Caco-2 (cell line): ENCODE measurements at regions not wholly inside any gene's neighbourhood (a gene's known extent, or its start where the extent isn't known, plus 50 kb on each side); places are given as distances from the start of the nearest gene placed in this dataset.
"Not testable (repeated sequence)": the region's sequence is repeated elsewhere in the genome, so short reads cannot be mapped to it uniquely, and the experiment has no call there.

ENCODE experiments used
- BruUV-seq: library from RNA; stranded (reverse); fragments of 400-500 nt; replicated peaks from 2 replicates; lab custom pipeline; 2021; lab: Mats Ljungman, UMichigan
- CTCF ChIA-PET: fragments of 300-600 bp; sonication (Branson Sonifier 250); formaldehyde crosslinking; loops from one replicate; lab custom pipeline; 2022; ENCODE audit warnings: antibody characterized with exemption; lab: Charles Lee
- POLR2A ChIA-PET: fragments of 300-600 bp; sonication (Branson Sonifier 250); formaldehyde crosslinking; loops from one replicate; lab custom pipeline; 2022; ENCODE audit warnings: antibody characterized with exemption; lab: Charles Lee
- DNase-seq, 2 experiments: peaks; one replicate each; pipeline versions ENCODE4 v3.0.0 to v3.0.0-alpha.2; 2020 to 2022
- H3K27me3 ChIP-seq: replicated peaks from 2 replicates; pipeline ENCODE4 v1.6.0; 2011; ENCODE audit warnings: low read length; ENCODE audit not compliant: control insufficient read depth, insufficient read depth
- H3K36me3 ChIP-seq: 2 replicates; pipeline ENCODE4 v1.5.1; 2011; ENCODE audit warnings: low read length; ENCODE audit not compliant: control insufficient read depth, insufficient read depth
- H3K4me1 ChIP-seq: fragments of 250-450 bp; sonication (Bioruptor Pico); 2 replicates; pipeline ENCODE4 v1.5.1; 2020; ENCODE audit warnings: mild to moderate bottlenecking
- H3K4me3 ChIP-seq: 2 replicates; pipeline ENCODE4 v1.5.1; 2011; ENCODE audit warnings: low read depth, mild to moderate bottlenecking, control low read depth, low read length
- H3K9me3 ChIP-seq: fragments of 250-450 bp; sonication (Bioruptor Pico); 2 replicates; pipeline ENCODE4 v1.5.1; 2020; ENCODE audit warnings: mild to moderate bottlenecking, moderate library complexity
- H3K27ac Mint-ChIP-seq: one replicate; pipeline ENCODE4 v1.8.0; 2022; ENCODE audit warnings: mixed read lengths; ENCODE audit not compliant: unreplicated experiment
- H3K27me3 Mint-ChIP-seq: one replicate; pipeline ENCODE4 v1.8.0; 2022; ENCODE audit warnings: mixed read lengths; ENCODE audit not compliant: insufficient read depth, unreplicated experiment
- H3K36me3 Mint-ChIP-seq: one replicate; pipeline ENCODE4 v1.8.0; 2022; ENCODE audit warnings: mild to moderate bottlenecking, mixed read lengths; ENCODE audit not compliant: insufficient read depth, unreplicated experiment
- H3K4me1 Mint-ChIP-seq: one replicate; pipeline ENCODE4 v1.8.0; 2022; ENCODE audit warnings: low read depth, mixed read lengths; ENCODE audit not compliant: unreplicated experiment
- H3K4me3 Mint-ChIP-seq: one replicate; pipeline ENCODE4 v1.8.0; 2022; ENCODE audit warnings: mild to moderate bottlenecking, moderate library complexity, mixed read lengths; ENCODE audit not compliant: unreplicated experiment
- H3K9me3 Mint-ChIP-seq: one replicate; pipeline ENCODE4 v1.8.0; 2022; ENCODE audit warnings: mixed read lengths; ENCODE audit not compliant: unreplicated experiment
- CTCF ChIP-seq, 2 experiments: fragments of 200-600 bp in 1 of 2; IDR thresholded peaks; 1 replicate in 1 of 2; 2 replicates in 1 of 2; pipeline versions ENCODE4 v1.5.1 to v1.8.0; 2011 to 2022; ENCODE audit warnings: antibody characterized with exemption in 1 of 2, control low read depth in 1 of 2, inconsistent platforms in 1 of 2, low read depth in 1 of 2, low read length in 1 of 2, mild to moderate bottlenecking in 1 of 2, moderate library complexity in 1 of 2; ENCODE audit not compliant: insufficient read depth in 1 of 2, severe bottlenecking in 1 of 2, unreplicated experiment in 1 of 2
- intact Hi-C: fragments of 100-400 bp; cut with micrococcal nuclease; formaldehyde crosslinking; loops from one replicate; pipeline ENCODE4 v1.10.0; 2022; ENCODE audit not compliant: unreplicated experiment

GRCh38 chr4:138439143-138439581 lies 197.0 kb upstream of the SLC7A11 start:
- Histone ChIP-seq H3K4me1 (no peaks in the 10 kb centered on the region), H3K36me3 (no peaks in the 10 kb centered on the region), H3K27me3 (no peaks in the 10 kb centered on the region), H3K9me3 (peaks cover 4% of the 10 kb centered on the region; the same call in 1 of the 2 replicates), H3K4me3 (no peak overlapping the region)
- H3K27me3 Mint-ChIP-seq: peaks cover 7% of the 10 kb centered on the region
- no peak for TF ChIP-seq CTCF (IDR thresholded peaks at IDR 0.05; ENCODE audit: insufficient read depth in 1 of 2, low read depth in 1 of 2, low read length in 1 of 2, severe bottlenecking in 1 of 2, unreplicated experiment in 1 of 2)
- peaks cover 7% of the 10 kb centered on the region for H3K9me3 Mint-ChIP-seq
- no peaks in the 10 kb centered on the region for H3K36me3 Mint-ChIP-seq
- CTCF ChIA-PET: no interaction called here
- no peak for DNase-seq
- H3K4me1 Mint-ChIP-seq: no peaks in the 10 kb centered on the region
- no peak overlapping the region for H3K4me3 Mint-ChIP-seq
- BruUV-seq: no TSS peak
- POLR2A ChIA-PET: no interaction called here
- intact Hi-C loops: no loop called here
- no peak overlapping the region for H3K27ac Mint-ChIP-seq

DNA sequence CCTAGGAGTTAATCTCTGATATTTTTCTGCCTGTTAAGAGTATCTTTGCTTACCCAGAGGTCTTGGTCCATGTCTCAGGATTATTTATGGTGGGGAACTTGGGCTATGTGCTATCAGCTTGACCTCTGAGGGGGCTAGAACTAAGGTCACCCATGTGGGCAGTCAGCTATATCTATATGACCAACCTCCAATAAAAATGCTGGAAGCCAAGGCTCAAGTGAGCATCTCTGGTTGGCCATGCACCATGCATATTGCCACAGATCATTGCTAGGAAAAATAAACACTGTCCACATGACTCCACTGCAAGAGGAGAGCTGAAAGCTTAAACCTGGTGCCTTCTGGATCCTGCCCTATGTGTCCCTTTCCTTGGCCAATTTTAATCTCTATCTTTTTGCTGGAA lies 196.5 kb upstream of the SLC7A11 start:
- intact Hi-C loops: no loop called here

DNA sequence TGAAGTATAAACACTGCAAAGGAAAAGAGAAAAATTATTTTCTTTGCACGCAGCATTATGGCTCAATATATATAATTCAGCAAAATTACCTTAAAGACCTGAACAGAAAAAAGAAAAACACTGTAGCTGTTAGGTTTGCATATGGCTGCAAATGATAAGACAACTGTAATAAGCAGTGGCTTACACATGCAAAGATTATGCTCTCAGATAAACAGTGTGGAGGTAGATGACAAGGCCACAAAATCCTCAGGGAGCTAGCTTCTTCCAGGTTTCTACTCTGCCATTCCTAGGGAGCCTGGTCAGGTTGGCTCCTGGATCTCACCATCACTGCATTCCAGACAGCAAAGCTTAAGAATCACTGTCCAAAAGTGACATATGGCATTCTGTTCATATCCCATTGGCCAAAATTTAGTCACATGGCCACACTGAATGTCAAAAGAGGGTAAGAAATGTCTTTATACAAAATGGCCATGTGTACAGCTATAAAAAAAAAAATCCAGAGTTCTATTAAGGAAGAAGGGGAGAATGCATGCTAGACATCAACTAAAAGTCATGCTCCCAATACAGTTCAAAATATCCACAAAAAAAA lies 195.2 kb upstream of the SLC7A11 start:
- POLR2A ChIA-PET: no interaction called here
- H3K4me3 ChIP-seq: no peak overlapping the region
- peaks cover 6% of the 10 kb centered on the region; the same call in 1 of the 2 replicates for H3K9me3 ChIP-seq
- H3K36me3 ChIP-seq: no peaks in the 10 kb centered on the region
- H3K27ac Mint-ChIP-seq: no peak overlapping the region
- no peaks in the 10 kb centered on the region for H3K4me1 ChIP-seq
- no TSS peak for BruUV-seq
- no peak for DNase-seq
- no peaks in the 10 kb centered on the region for H3K27me3 ChIP-seq
- H3K4me3 Mint-ChIP-seq: no peak overlapping the region
- H3K4me1 Mint-ChIP-seq: no peaks in the 10 kb centered on the region
- H3K27me3 Mint-ChIP-seq: peaks cover 7% of the 10 kb centered on the region
- peaks cover 4% of the 10 kb centered on the region for H3K36me3 Mint-ChIP-seq
- CTCF ChIA-PET: no interaction called here
- peaks cover 25% of the 10 kb centered on the region for H3K9me3 Mint-ChIP-seq
- no peak for TF ChIP-seq CTCF (IDR thresholded peaks at IDR 0.05; ENCODE audit: insufficient read depth in 1 of 2, low read depth in 1 of 2, low read length in 1 of 2, severe bottlenecking in 1 of 2, unreplicated experiment in 1 of 2)
- intact Hi-C loops: no loop called here

More for the DNA sequence above, 196.5 kb upstream of the SLC7A11 start:
- H3K4me3 Mint-ChIP-seq: no peak overlapping the region
- ChIA-PET CTCF (no interaction called here), POLR2A (no interaction called here)
- BruUV-seq: no TSS peak
- peaks cover 6% of the 10 kb centered on the region; the same call in 1 of the 2 replicates for H3K9me3 ChIP-seq
- no peak overlapping the region for H3K27ac Mint-ChIP-seq
- no peaks in the 10 kb centered on the region for H3K36me3 ChIP-seq
- no peaks in the 10 kb centered on the region for H3K36me3 Mint-ChIP-seq
- DNase-seq: no peak
- no peaks in the 10 kb centered on the region for H3K4me1 ChIP-seq
- no peak for TF ChIP-seq CTCF (IDR thresholded peaks at IDR 0.05; ENCODE audit: insufficient read depth in 1 of 2, low read depth in 1 of 2, low read length in 1 of 2, severe bottlenecking in 1 of 2, unreplicated experiment in 1 of 2)
- H3K4me1 Mint-ChIP-seq: no peaks in the 10 kb centered on the region
- peaks cover 7% of the 10 kb centered on the region for H3K27me3 Mint-ChIP-seq
- no peaks in the 10 kb centered on the region for H3K27me3 ChIP-seq
- H3K4me3 ChIP-seq: no peak overlapping the region
- peaks cover 13% of the 10 kb centered on the region for H3K9me3 Mint-ChIP-seq

GRCh38 chr4:138435733-138436132 lies 193.6 kb upstream of the SLC7A11 start:
- H3K9me3 ChIP-seq, DNase-seq, H3K27ac Mint-ChIP-seq, H3K36me3 ChIP-seq, H3K4me1 Mint-ChIP-seq, H3K4me1 ChIP-seq, BruUV-seq, intact Hi-C loops, CTCF ChIA-PET, H3K4me3 Mint-ChIP-seq, POLR2A ChIA-PET, H3K27me3 ChIP-seq, H3K36me3 Mint-ChIP-seq, H3K27me3 Mint-ChIP-seq, H3K4me3 ChIP-seq: not testable (repeated sequence)
- H3K9me3 Mint-ChIP-seq: peaks cover 25% of the 10 kb centered on the region

DNA sequence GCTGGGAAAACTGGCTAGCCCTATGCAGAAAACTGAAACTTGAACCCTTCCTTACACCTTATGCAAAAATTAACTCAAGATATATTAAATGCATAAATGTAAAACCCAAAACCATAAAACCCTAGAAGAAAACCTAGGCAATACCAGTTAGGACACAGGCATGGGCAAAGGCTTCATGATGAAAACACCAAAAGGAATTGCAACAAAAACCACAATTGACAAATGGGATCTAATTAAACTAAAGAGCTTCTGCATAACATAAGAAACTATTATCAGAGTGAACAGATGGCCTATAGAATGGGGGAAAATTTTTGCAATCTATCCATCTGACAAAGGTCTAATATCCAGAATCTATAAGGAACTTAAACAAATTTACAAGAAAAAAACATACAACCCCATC lies 192.9 kb upstream of the SLC7A11 start:
- CTCF ChIA-PET, BruUV-seq, H3K36me3 Mint-ChIP-seq, POLR2A ChIA-PET, H3K4me3 ChIP-seq, intact Hi-C loops, H3K4me1 ChIP-seq, H3K9me3 ChIP-seq, H3K36me3 ChIP-seq, H3K27me3 Mint-ChIP-seq, H3K27me3 ChIP-seq, H3K4me1 Mint-ChIP-seq, DNase-seq, H3K27ac Mint-ChIP-seq, H3K4me3 Mint-ChIP-seq: not testable (repeated sequence)
- peaks cover 25% of the 10 kb centered on the region for H3K9me3 Mint-ChIP-seq
